HCT116 (cell line): ENCODE measurements at regions not wholly inside any gene's neighbourhood (a gene's known extent, or its start where the extent isn't known, plus 50 kb on each side); places are given as distances from the start of the nearest gene placed in this dataset.

Experiments used
- ATAC-seq: fragments of 200-7000 bp; cut with Tn5 transposase; 2 replicates; pipeline ENCODE4 v1.9.1; 2020; ENCODE audit warnings: mild to moderate bottlenecking, moderate library complexity
- BruUV-seq: library from RNA; stranded (reverse); fragments of 400-500 nt; replicated peaks from 2 replicates; lab custom pipeline; 2021; lab: Mats Ljungman, UMichigan
- CTCF ChIA-PET: fragments of 300-600 bp; sonication (Branson Sonifier 250); formaldehyde crosslinking; loops from one replicate; lab custom pipeline; 2021; ENCODE audit warnings: antibody characterized with exemption; lab: Charles Lee
- POLR2A ChIA-PET: fragments of 300-600, 350-600 bp; sonication (Branson Sonifier 250); formaldehyde crosslinking; loops from one replicate; lab custom pipeline; 2021; ENCODE audit warnings: antibody characterized with exemption; lab: Charles Lee
- RAD21 ChIA-PET, 2 experiments: fragments of 300-600 bp; sonication (Branson Sonifier 250); formaldehyde crosslinking; loops; one replicate each; lab custom pipeline; 2023; ENCODE audit warnings: low total read pairs in 2 of 2; ENCODE audit not compliant: uncharacterized antibody in 2 of 2, unreplicated experiment in 2 of 2, low non-redundant PET in 1 of 2; lab: Charles Lee
- DNase-seq: peaks from one replicate; pipeline ENCODE4 v3.0.0-alpha.2; 2010; ENCODE audit warnings: low read depth, low spot score
- H2AFZ ChIP-seq: fragments of 200-600 bp; shearing (Covaris generic), sonication (generic); 2 replicates; pipeline ENCODE4 v1.6.1; 2017; ENCODE audit warnings: low read depth, mixed run types, mixed read lengths, antibody characterized with exemption, low read length; ENCODE audit not compliant: poor library complexity, severe bottlenecking
- H3K27ac ChIP-seq: 2 replicates; pipeline ENCODE4 v1.5.1; 2012; ENCODE audit warnings: low read depth, low read length
- H3K27me3 ChIP-seq: fragments of 200-600 bp; sonication (generic); 2 replicates; pipeline ENCODE4 v1.6.1; 2016; ENCODE audit warnings: mixed run types, low read length, mixed read lengths; ENCODE audit not compliant: insufficient read depth
- H3K36me3 ChIP-seq, 2 experiments: fragments of 200-500 bp in 1 of 2; fragments of 200-600 bp in 1 of 2; sonication (Bioruptor generic) in 1 of 2; sonication (generic) in 1 of 2; 2 replicates each; pipeline versions ENCODE4 v1.5.1 to v1.6.1; 2014 to 2016; ENCODE audit warnings: low read length in 2 of 2, inconsistent platforms in 1 of 2, mixed read lengths in 1 of 2, mixed run types in 1 of 2; ENCODE audit not compliant: insufficient read depth in 2 of 2, control insufficient read depth in 1 of 2
- H3K4me1 ChIP-seq, 2 experiments: fragments of 200-600 bp in 1 of 2; sonication (generic) in 1 of 2; 2 replicates each; pipeline versions ENCODE4 v1.5.1 to v1.6.1; 2012 to 2017; ENCODE audit warnings: low read length in 2 of 2, inconsistent platforms in 1 of 2, mild to moderate bottlenecking in 1 of 2, mixed read lengths in 1 of 2, mixed run types in 1 of 2, moderate library complexity in 1 of 2; ENCODE audit not compliant: insufficient read depth in 2 of 2, control insufficient read depth in 1 of 2
- H3K4me2 ChIP-seq: fragments of 200-600 bp; sonication (generic); 2 replicates; pipeline ENCODE4 v1.6.1; 2017; ENCODE audit warnings: mixed run types, low read length, mixed read lengths
- H3K4me3 ChIP-seq, 2 experiments: fragments of 200-600 bp in 1 of 2; sonication (generic) in 1 of 2; replicated peaks in 1 of 2; 2 replicates each; pipeline ENCODE4 v1.5.1; 2011 to 2016; ENCODE audit warnings: low read length in 2 of 2, control low read depth in 1 of 2, low read depth in 1 of 2, mild to moderate bottlenecking in 1 of 2, mixed read lengths in 1 of 2, mixed run types in 1 of 2
- H3K79me2 ChIP-seq: fragments of 200-600 bp; sonication (generic); 2 replicates; pipeline ENCODE4 v1.6.1; 2017; ENCODE audit warnings: mild to moderate bottlenecking, mixed run types, low read length, moderate library complexity, mixed read lengths; ENCODE audit not compliant: insufficient read depth
- H3K9ac ChIP-seq: fragments of 200-600 bp; sonication (generic); 2 replicates; pipeline ENCODE4 v1.6.1; 2016; ENCODE audit warnings: low read length, mixed read lengths
- H3K9me2 ChIP-seq: fragments of 200-600 bp; sonication (generic), shearing (Covaris generic); 2 replicates; pipeline ENCODE4 v1.6.1; 2017; ENCODE audit warnings: mixed run types, mild to moderate bottlenecking, moderate library complexity; ENCODE audit not compliant: insufficient read depth
- H3K9me3 ChIP-seq, 2 experiments: fragments of 200-500 bp in 1 of 2; fragments of 200-600 bp in 1 of 2; sonication (Bioruptor generic) in 1 of 2; sonication (generic) in 1 of 2; 2 replicates each; pipeline ENCODE4 v1.6.1; 2014 to 2017; ENCODE audit warnings: low read length in 2 of 2, mixed read lengths in 2 of 2, inconsistent platforms in 1 of 2, low read depth in 1 of 2, mild to moderate bottlenecking in 1 of 2, mixed run types in 1 of 2, moderate library complexity in 1 of 2; ENCODE audit not compliant: control insufficient read depth in 1 of 2, insufficient read depth in 1 of 2
- H4K20me1 ChIP-seq: fragments of 200-600 bp; sonication (generic), shearing (Covaris generic); 2 replicates; pipeline ENCODE4 v1.6.1; 2017; ENCODE audit warnings: mixed run types, mild to moderate bottlenecking, moderate library complexity; ENCODE audit not compliant: insufficient read depth
- ATF3 ChIP-seq: IDR thresholded peaks from 2 replicates; pipeline ENCODE4 v1.6.1; 2012
- CBX3 ChIP-seq: IDR thresholded peaks from 2 replicates; pipeline ENCODE4 v1.6.1; 2012; ENCODE audit warnings: low read depth
- CEBPB ChIP-seq: IDR thresholded peaks from 2 replicates; pipeline ENCODE4 v1.6.1; 2012; ENCODE audit warnings: low read depth
- ELF1 ChIP-seq: IDR thresholded peaks from 2 replicates; pipeline ENCODE4 v1.6.1; 2012; ENCODE audit warnings: low read depth, borderline replicate concordance
- FOSL1 ChIP-seq: IDR thresholded peaks from 2 replicates; pipeline ENCODE4 v1.6.1; 2012; ENCODE audit warnings: low read depth
- MAX ChIP-seq: IDR thresholded peaks from 2 replicates; pipeline ENCODE4 v1.6.1; 2012
- POLR2A ChIP-seq: IDR thresholded peaks from 2 replicates; pipeline ENCODE4 v1.7.0; 2011; ENCODE audit warnings: borderline replicate concordance; ENCODE audit not compliant: insufficient read depth, insufficient read length; ENCODE audit errors: extremely low read depth
- POLR2AphosphoS5 ChIP-seq: IDR thresholded peaks from 2 replicates; pipeline ENCODE4 v1.6.1; 2011; ENCODE audit warnings: mild to moderate bottlenecking, low read depth, low read length, moderate library complexity
- RAD21 ChIP-seq: IDR thresholded peaks from 2 replicates; pipeline ENCODE4 v1.6.1; 2012; ENCODE audit warnings: low read depth, mild to moderate bottlenecking
- SIN3A ChIP-seq: IDR thresholded peaks from 2 replicates; pipeline ENCODE4 v1.6.1; 2012; ENCODE audit warnings: low read depth
- SRF ChIP-seq: IDR thresholded peaks from 2 replicates; pipeline ENCODE4 v1.6.1; 2012; ENCODE audit warnings: low read depth
- TCF7L2 ChIP-seq: IDR thresholded peaks from 2 replicates; pipeline ENCODE4 v1.7.0; 2011; ENCODE audit warnings: borderline replicate concordance, inconsistent platforms; ENCODE audit not compliant: insufficient read depth, insufficient read length; ENCODE audit errors: extremely low read depth
- YY1 ChIP-seq: IDR thresholded peaks from 2 replicates; pipeline ENCODE4 v1.6.1; 2011; ENCODE audit warnings: low read length, low read depth, moderate library complexity, mild to moderate bottlenecking; ENCODE audit not compliant: insufficient replicate concordance; ENCODE audit errors: extremely low read depth
- ZBTB33 ChIP-seq: IDR thresholded peaks from 2 replicates; pipeline ENCODE4 v1.6.1; 2011; ENCODE audit warnings: mild to moderate bottlenecking, low read length, moderate library complexity; ENCODE audit not compliant: insufficient replicate concordance; ENCODE audit errors: extremely low read depth
- ZFX ChIP-seq: fragments of 450-650 bp; IDR thresholded peaks from 2 replicates; pipeline ENCODE4 v1.6.1; 2017
- ZNF274 ChIP-seq: fragments of 200-500 bp; sonication (Bioruptor generic); IDR thresholded peaks from 2 replicates; pipeline ENCODE4 v1.6.1; 2014; ENCODE audit warnings: mild to moderate bottlenecking, low read depth, low read length, inconsistent platforms
- intact Hi-C: fragments of 100-400 bp; cut with micrococcal nuclease; formaldehyde crosslinking; loops from 2 replicates; pipeline ENCODE4 v1.10.0; 2022

GRCh38 chr1:209223791-209224190, 359.7 kb upstream of the CAMK1G start:
- CTCF ChIA-PET: no interaction called here
- H3K27ac ChIP-seq: no peak overlapping the region

More at GRCh38 chr1:209223791-209224190, 359.7 kb upstream of the CAMK1G start:
- Histone ChIP-seq H3K4me3 (no peak overlapping the region), H2AFZ (no peak overlapping the region), H4K20me1 (no peaks in the 10 kb centered on the region), H3K9me3 (no peaks in the 10 kb centered on the region)
- DNase-seq: no peak
- RAD21 ChIA-PET: no interaction called here
- no peak for TF ChIP-seq POLR2A
- no peak for TF ChIP-seq SRF
- TF ChIP-seq ZNF274: no peak
- TF ChIP-seq CEBPB: no peak
- no peak for TF ChIP-seq SIN3A
- TF ChIP-seq TCF7L2: no peak
- no peak for TF ChIP-seq MAX
- no peak for TF ChIP-seq ATF3
- TF ChIP-seq CBX3: no peak
- no peak for TF ChIP-seq FOSL1
- TF ChIP-seq RAD21: no peak
- no peak for TF ChIP-seq YY1
- no peak for TF ChIP-seq POLR2AphosphoS5
- no peak for TF ChIP-seq ELF1
- no peak for TF ChIP-seq ZFX
- no peak for TF ChIP-seq ZBTB33
- TF ChIP-seq, all 23 proteins: peak for 0
- Histone ChIP-seq H3K9ac (no peak overlapping the region), H3K4me2 (no peak overlapping the region), H3K9me2 (no peaks in the 10 kb centered on the region), H3K36me3 (no peaks in the 10 kb centered on the region), H3K27me3 (no peaks in the 10 kb centered on the region), H3K4me1 (no peaks in the 10 kb centered on the region), H3K79me2 (no peaks in the 10 kb centered on the region)
- ATAC-seq: no peak
- intact Hi-C loops: no loop called here
- POLR2A ChIA-PET: no interaction called here
- BruUV-seq: no TSS peak
